ENCODE measurements at regions not wholly inside any gene's neighbourhood (a gene's known extent, or its start where the extent isn't known, plus 50 kb on each side); places are given as distances from the start of the nearest gene placed in this dataset.

DNA sequence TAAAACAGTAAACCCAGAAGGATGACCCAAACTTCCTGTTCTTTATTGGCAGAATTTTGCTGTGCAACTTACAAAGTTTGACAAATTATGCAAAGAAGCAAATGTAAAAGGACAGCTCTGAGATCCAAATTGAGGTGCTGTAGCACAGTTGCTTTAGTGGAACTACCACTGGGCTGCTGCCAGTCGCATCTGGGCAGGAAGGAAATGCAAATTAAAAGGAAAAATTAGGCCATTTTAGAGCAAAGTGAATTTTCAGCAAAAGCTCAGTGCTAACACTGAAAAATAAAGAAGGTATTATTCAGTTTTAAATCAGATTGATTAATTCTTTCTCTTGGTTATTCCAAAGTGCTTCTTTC is 104.5 kb downstream of the ZMAT3 start:
- H3K27me3 ChIP-seq: peaks cover 41% of the 10 kb centered on the region
- peak overlapping the region; percentile 43 for H3K27ac ChIP-seq
- TF ChIP-seq, protein P1, sequence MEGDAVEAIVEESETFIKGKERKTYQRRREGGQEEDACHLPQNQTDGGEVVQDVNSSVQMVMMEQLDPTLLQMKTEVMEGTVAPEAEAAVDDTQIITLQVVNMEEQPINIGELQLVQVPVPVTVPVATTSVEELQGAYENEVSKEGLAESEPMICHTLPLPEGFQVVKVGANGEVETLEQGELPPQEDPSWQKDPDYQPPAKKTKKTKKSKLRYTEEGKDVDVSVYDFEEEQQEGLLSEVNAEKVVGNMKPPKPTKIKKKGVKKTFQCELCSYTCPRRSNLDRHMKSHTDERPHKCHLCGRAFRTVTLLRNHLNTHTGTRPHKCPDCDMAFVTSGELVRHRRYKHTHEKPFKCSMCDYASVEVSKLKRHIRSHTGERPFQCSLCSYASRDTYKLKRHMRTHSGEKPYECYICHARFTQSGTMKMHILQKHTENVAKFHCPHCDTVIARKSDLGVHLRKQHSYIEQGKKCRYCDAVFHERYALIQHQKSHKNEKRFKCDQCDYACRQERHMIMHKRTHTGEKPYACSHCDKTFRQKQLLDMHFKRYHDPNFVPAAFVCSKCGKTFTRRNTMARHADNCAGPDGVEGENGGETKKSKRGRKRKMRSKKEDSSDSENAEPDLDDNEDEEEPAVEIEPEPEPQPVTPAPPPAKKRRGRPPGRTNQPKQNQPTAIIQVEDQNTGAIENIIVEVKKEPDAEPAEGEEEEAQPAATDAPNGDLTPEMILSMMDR (IDR thresholded peaks at IDR 0.05): no peak
- no peaks in the 10 kb centered on the region for H3K36me3 ChIP-seq
- no peaks in the 10 kb centered on the region for H3K9me3 ChIP-seq
- no peak overlapping the region for H3K4me3 ChIP-seq (ENCODE audit: low read depth in 1 of 2, low read length in 1 of 2)
- peaks cover 25 to 27% of the 10 kb centered on the region in 2 experiments for H3K4me1 ChIP-seq (ENCODE audit: control insufficient read depth in 1 of 2, insufficient read depth in 1 of 2, low read depth in 1 of 2, low read length in 1 of 2)

DNA sequence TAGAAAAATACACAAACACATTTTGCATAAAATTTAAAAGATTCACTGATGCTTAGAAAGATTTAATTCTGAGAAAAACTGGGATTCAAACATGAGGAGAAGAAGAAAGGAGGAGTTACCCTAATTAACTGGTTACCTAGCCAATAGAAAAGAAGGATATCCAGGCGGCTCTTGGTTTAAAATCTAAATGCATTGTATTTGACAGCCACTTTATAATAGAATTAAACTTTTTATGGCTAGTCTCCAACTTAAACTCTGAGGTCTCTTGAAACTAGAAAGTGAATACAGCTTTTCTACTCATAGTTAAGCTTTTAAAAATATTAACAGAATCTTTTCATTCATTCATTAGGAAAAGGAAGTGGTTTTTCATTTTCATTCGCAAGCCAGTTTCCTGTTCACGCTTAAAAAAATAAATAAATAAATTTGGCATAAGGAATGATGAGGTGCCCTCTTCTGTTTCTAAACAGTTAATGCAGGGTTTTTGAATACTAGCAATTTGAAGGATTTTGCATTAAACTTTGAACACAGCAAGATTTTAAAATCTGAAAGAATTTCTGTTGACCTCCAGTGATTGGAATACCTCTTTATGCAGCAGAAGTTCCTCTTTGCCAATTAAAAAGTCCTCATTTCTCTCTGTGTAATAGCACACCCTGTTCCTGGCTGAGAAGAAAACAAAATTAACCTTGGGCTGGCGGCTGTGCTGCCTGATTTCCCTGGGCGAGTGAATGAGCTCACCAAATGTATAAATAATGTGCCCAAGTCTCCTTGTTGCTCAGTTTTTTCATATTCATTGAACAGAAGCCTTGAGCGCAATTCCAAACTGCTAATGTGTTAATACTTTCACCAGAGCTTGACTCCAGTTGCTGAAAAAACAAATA is 105.1 kb downstream of the ZMAT3 start:
- Histone ChIP-seq H3K4me1 (ENCODE audit: control insufficient read depth in 1 of 2, insufficient read depth in 1 of 2, low read depth in 1 of 2, low read length in 1 of 2) (peaks cover 25 to 27% of the 10 kb centered on the region in 2 experiments), H3K27me3 (peaks cover 47% of the 10 kb centered on the region), H3K27ac (peak overlapping the region; percentile 43), H3K36me3 (no peaks in the 10 kb centered on the region), H3K4me3 (ENCODE audit: low read depth in 1 of 2, low read length in 1 of 2) (no peak overlapping the region), H3K9me3 (no peaks in the 10 kb centered on the region)
- TF ChIP-seq, protein P1 (IDR thresholded peaks at IDR 0.05): no peak

DNA sequence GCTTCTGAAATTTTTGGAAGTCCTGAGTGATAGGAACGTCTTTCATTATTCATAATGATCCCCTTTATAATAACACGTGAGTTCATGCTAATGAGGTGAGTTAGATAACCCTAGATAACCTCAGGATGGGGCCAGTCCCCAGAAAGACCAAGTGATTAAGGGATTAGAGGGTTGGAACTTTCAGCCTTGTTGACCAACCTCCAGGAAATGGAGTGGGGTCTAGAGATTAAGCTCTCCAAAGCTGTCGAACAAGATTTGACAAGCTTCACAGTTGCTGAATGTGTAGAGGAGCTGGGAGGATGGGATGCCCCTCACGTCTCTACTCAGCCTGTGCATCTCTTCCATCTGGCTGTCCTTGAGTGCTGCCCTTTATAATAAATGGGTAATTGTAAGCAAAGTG is 107.1 kb downstream of the ZMAT3 start:
- Histone ChIP-seq H3K4me1 (ENCODE audit: control insufficient read depth in 1 of 2, insufficient read depth in 1 of 2, low read depth in 1 of 2, low read length in 1 of 2) (peaks cover 25 to 26% of the 10 kb centered on the region in 2 experiments), H3K27me3 (peaks cover 52% of the 10 kb centered on the region), H3K36me3 (no peaks in the 10 kb centered on the region), H3K27ac (no peak overlapping the region), H3K4me3 (ENCODE audit: low read depth in 1 of 2, low read length in 1 of 2) (no peak overlapping the region), H3K9me3 (no peaks in the 10 kb centered on the region)
- TF ChIP-seq, protein P1 (IDR thresholded peaks at IDR 0.05): no peak

DNA sequence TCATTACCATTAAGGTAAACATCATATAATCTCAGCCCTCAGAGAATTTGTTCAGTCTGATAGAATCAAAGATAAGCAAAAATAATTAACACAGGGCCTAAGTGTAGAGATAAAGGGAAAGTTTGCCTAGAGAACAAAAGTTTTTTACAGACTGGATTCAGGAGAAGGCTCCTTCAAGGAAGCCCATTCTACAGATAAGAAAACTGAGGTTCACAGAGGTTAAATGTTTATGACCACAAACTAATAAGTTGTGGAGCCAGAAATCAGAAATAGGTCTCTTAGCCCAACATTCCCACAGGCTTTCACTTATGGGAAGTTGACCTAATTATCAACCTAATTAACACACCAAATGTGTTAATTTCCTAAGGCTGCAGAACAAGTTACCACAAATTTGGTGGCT is 110.7 kb downstream of the ZMAT3 start:
- TF ChIP-seq, protein P1 (IDR thresholded peaks at IDR 0.05): no peak
- Histone ChIP-seq H3K9me3 (no peaks in the 10 kb centered on the region), H3K27me3 (peaks cover 49% of the 10 kb centered on the region), H3K36me3 (no peaks in the 10 kb centered on the region), H3K4me3 (ENCODE audit: low read depth in 1 of 2, low read length in 1 of 2) (no peak overlapping the region), H3K27ac (no peak overlapping the region), H3K4me1 (ENCODE audit: control insufficient read depth in 1 of 2, insufficient read depth in 1 of 2, low read depth in 1 of 2, low read length in 1 of 2) (no peaks in the 10 kb centered on the region)

DNA sequence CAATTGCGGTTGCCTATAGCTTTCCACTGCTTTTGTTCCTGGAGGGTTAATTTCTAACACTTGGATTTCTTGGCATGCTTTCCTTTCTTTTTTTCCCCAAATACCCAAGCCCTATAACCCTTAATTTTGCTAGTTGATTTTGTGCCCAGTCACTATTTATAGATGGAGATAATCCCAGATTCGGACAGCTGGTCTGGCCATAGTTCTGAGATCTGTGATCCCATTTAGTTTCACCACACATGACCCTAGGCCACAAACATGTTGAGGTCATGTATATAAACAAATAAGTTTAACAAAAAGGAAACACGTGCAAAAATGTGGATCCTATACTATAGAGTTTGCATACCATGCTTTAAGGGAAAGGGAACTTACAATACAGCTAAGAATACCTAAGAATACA is 111.4 kb downstream of the ZMAT3 start:
- H3K4me3 ChIP-seq (ENCODE audit: low read depth in 1 of 2, low read length in 1 of 2): no peak overlapping the region
- H3K36me3 ChIP-seq: no peaks in the 10 kb centered on the region
- TF ChIP-seq, protein P1 (IDR thresholded peaks at IDR 0.05): no peak
- peaks cover 41% of the 10 kb centered on the region for H3K27me3 ChIP-seq
- no peaks in the 10 kb centered on the region for H3K9me3 ChIP-seq
- H3K4me1 ChIP-seq (ENCODE audit: control insufficient read depth in 1 of 2, insufficient read depth in 1 of 2, low read depth in 1 of 2, low read length in 1 of 2): no peaks in the 10 kb centered on the region
- no peak overlapping the region for H3K27ac ChIP-seq
